WTC11 (cell line): ENCODE measurements at regions not wholly inside any gene's neighbourhood (a gene's known extent, or its start where the extent isn't known, plus 50 kb on each side); places are given as distances from the start of the nearest gene placed in this dataset.

Experiments used
- CREB1 ChIP-seq: sonication (generic); formaldehyde crosslinking; IDR thresholded peaks from 2 replicates; pipeline ENCODE4 v1.8.0; 2023; ENCODE audit warnings: mild to moderate bottlenecking, missing genetic modification reagents
- JUN ChIP-seq: sonication (generic); formaldehyde crosslinking; IDR thresholded peaks from 2 replicates; pipeline ENCODE4 v1.8.0; 2023; ENCODE audit warnings: mild to moderate bottlenecking, missing genetic modification reagents
- TCF7 ChIP-seq: sonication (generic); formaldehyde crosslinking; IDR thresholded peaks from 2 replicates; pipeline ENCODE4 v1.8.0; 2022; ENCODE audit warnings: mild to moderate bottlenecking, low read depth, missing genetic modification reagents, moderate library complexity
- TEAD4 ChIP-seq: sonication (generic); formaldehyde crosslinking; IDR thresholded peaks from 2 replicates; pipeline ENCODE4 v1.8.0; 2022; ENCODE audit warnings: mild to moderate bottlenecking, missing genetic modification reagents
- ZNF121 ChIP-seq: sonication (generic); formaldehyde crosslinking; IDR thresholded peaks from 2 replicates; pipeline ENCODE4 v1.8.0; 2023; ENCODE audit warnings: missing genetic modification reagents
- ZNF416 ChIP-seq: fragments of 250-450 bp; sonication (Bioruptor Pico); IDR thresholded peaks from 2 replicates; pipeline ENCODE4 v1.9.0; 2021; ENCODE audit warnings: mild to moderate bottlenecking, inconsistent platforms
- TF ChIP-seq, protein P1 (sequence below): sonication (generic); formaldehyde crosslinking; IDR thresholded peaks from 2 replicates; pipeline ENCODE4 v1.8.1; 2023; ENCODE audit warnings: mild to moderate bottlenecking, missing genetic modification reagents, moderate library complexity
- TF ChIP-seq, protein P2 (sequence below): sonication (generic); formaldehyde crosslinking; IDR thresholded peaks from 2 replicates; pipeline ENCODE4 v1.8.1; 2022; ENCODE audit warnings: missing genetic modification reagents, borderline replicate concordance
- TF ChIP-seq, protein P3 (sequence below): fragments of 200-600 bp; IDR thresholded peaks from 2 replicates; pipeline ENCODE4 v1.8.0; 2022; ENCODE audit warnings: antibody characterized with exemption

DNA sequence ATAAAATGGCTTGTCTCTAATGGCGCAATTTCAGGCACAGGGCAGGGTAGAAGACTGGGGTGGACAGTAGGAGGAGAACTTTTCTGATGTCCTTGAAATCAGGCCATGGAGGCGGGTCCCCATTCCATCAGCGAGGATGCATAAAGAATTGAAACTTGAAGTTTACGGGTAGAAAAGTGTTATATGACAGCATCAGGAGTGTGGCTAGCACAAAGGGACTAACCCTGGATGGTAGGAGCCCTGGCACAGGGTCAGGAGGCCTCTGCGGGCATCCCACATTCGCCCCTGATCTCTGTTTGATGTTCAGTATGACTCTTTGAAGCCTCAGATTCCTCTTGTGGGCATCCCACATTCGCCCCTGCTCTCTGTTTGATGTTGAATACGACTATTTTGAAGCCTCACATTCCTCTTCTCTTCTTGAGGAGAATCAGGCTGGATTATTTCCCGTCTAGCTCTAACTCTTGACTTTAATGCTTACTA is 94.8 kb upstream of the ADRA1B start:
- no peak for TF ChIP-seq ZNF416 (CRISPR knock-in tag)
- TF ChIP-seq, protein P1, sequence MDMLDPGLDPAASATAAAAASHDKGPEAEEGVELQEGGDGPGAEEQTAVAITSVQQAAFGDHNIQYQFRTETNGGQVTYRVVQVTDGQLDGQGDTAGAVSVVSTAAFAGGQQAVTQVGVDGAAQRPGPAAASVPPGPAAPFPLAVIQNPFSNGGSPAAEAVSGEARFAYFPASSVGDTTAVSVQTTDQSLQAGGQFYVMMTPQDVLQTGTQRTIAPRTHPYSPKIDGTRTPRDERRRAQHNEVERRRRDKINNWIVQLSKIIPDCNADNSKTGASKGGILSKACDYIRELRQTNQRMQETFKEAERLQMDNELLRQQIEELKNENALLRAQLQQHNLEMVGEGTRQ: no peak
- no peak for TF ChIP-seq JUN (CRISPR knock-in tag)
- TF ChIP-seq TCF7 (CRISPR knock-in tag): no peak
- TF ChIP-seq, protein P2, sequence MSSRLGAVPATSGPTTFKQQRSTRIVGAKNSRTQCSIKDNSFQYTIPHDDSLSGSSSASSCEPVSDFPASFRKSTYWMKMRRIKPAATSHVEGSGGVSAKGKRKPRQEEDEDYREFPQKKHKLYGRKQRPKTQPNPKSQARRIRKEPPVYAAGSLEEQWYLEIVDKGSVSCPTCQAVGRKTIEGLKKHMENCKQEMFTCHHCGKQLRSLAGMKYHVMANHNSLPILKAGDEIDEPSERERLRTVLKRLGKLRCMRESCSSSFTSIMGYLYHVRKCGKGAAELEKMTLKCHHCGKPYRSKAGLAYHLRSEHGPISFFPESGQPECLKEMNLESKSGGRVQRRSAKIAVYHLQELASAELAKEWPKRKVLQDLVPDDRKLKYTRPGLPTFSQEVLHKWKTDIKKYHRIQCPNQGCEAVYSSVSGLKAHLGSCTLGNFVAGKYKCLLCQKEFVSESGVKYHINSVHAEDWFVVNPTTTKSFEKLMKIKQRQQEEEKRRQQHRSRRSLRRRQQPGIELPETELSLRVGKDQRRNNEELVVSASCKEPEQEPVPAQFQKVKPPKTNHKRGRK (CRISPR knock-in tag): no peak
- TF ChIP-seq, protein P3, sequence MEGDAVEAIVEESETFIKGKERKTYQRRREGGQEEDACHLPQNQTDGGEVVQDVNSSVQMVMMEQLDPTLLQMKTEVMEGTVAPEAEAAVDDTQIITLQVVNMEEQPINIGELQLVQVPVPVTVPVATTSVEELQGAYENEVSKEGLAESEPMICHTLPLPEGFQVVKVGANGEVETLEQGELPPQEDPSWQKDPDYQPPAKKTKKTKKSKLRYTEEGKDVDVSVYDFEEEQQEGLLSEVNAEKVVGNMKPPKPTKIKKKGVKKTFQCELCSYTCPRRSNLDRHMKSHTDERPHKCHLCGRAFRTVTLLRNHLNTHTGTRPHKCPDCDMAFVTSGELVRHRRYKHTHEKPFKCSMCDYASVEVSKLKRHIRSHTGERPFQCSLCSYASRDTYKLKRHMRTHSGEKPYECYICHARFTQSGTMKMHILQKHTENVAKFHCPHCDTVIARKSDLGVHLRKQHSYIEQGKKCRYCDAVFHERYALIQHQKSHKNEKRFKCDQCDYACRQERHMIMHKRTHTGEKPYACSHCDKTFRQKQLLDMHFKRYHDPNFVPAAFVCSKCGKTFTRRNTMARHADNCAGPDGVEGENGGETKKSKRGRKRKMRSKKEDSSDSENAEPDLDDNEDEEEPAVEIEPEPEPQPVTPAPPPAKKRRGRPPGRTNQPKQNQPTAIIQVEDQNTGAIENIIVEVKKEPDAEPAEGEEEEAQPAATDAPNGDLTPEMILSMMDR: no peak
- TF ChIP-seq CREB1: no peak
- TF ChIP-seq TEAD4 (CRISPR knock-in tag): no peak
- no peak for TF ChIP-seq ZNF121 (CRISPR knock-in tag)
